ENCODE measurements at regions not wholly inside any gene's neighbourhood (a gene's known extent, or its start where the extent isn't known, plus 50 kb on each side); places are given as distances from the start of the nearest gene placed in this dataset.

GRCh38 chr20:12291386-12291785, 373.7 kb downstream of the BTBD3 start:
- no peak for TF ChIP-seq CTCF (IDR thresholded peaks at IDR 0.05)
- no peak for TF ChIP-seq EZH2 (IDR thresholded peaks at IDR 0.05; ENCODE audit: borderline replicate concordance, insufficient read depth, low read depth, low read length, poor library complexity, severe bottlenecking)

Measured in B cell (primary cell).